ENCODE measurements at regions not wholly inside any gene's neighbourhood (a gene's known extent, or its start where the extent isn't known, plus 50 kb on each side); places are given as distances from the start of the nearest gene placed in this dataset.
A peak's percentile ranks its signal among the peaks of the same experiment; 100 is the strongest.
"Not testable (repeated sequence)": the region's sequence is repeated elsewhere in the genome, so short reads cannot be mapped to it uniquely, and the experiment has no call there.

DNA sequence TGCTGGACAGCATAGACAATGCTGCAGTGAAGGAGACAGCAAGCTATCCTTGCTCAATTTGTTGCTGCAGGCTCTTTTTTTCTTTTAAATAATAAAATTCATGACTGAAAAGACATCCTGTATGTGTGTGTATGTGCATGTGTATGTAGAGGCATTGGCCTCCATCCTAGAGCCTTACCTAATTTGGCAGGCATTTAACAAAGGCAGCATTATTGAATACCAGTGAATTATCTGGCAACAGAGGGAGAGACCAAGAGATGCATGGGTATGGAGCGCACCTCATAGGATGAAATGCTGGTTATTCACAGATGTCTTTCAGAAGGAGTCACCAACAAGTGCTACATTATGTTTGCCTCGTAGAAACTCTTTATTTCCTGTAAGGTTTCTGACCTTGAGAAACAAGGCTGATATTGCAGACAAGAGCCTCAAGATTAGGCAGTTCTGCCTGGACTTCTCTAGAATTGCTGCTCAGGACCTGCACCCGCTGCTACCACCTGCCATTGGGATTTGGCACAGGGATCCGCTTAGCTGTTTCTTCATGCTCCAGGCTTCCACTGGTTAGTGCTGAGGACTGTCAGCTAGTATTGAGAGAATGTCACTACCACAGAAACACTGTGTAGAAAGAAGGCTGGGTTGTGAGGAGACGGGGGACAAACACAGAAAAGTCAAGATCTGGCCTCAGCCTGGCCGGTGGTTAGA, 247.7 kb upstream of the RFX3 start:
- DNase-seq (ENCODE audit: low spot score): no peak

- no peak for DNase-seq (ENCODE audit: low spot score)
These were observed 243.8 kb upstream of the RFX3 start for GRCh38 chr9:3769646-3770045.

GRCh38 chr9:3768712-3769457, 243.1 kb upstream of the RFX3 start:
- no peak for DNase-seq (ENCODE audit: low spot score)

- DNase-seq (ENCODE audit: low spot score): no peak
These were observed 242.5 kb upstream of the RFX3 start for GRCh38 chr9:3768286-3768685.

- no peak for DNase-seq (ENCODE audit: low spot score)
These were observed 236.3 kb upstream of the RFX3 start for GRCh38 chr9:3762076-3762475.

- DNase-seq (ENCODE audit: low spot score): peak; percentile 6
These were observed 234.2 kb upstream of the RFX3 start for GRCh38 chr9:3760031-3760430.

DNA sequence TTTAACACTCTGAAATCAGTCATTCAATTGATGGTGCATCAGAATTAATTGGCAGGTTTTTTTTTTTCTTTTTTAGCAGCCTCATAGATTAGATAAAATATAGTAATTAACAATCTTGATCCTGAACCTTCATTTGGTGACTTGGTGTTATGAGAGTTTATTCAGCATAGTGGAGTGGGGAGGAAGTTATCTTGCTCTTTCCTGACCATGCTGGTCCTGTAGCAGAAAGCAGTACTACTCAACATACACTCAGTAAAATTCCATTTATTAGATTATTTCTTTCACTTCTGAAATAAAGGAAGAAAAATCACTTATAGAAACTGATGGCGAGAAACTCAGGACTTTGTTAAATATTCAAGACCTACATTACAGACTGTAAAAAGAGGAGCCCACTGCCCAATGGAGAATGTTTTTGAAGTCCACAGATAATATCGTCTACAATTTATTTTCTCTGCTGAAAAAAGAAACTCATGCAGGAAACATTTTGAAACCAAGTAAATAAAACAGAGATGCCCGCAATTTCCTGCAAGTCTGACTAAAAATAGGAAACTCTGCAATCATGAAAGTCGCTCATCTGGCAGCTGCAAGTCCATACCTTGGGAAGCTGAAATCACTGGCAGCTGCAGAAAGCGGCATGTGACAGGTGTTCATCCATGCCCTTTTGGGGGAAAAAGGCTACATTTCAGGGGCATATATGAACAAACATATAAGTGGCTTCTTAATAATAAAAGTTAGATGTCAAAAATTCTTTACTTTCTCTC, 233.2 kb upstream of the RFX3 start:
- DNase-seq (ENCODE audit: low spot score): peak; percentile 3

- DNase-seq (ENCODE audit: low spot score): no peak
These were observed 230.3 kb upstream of the RFX3 start for GRCh38 chr9:3756071-3756470.

DNA sequence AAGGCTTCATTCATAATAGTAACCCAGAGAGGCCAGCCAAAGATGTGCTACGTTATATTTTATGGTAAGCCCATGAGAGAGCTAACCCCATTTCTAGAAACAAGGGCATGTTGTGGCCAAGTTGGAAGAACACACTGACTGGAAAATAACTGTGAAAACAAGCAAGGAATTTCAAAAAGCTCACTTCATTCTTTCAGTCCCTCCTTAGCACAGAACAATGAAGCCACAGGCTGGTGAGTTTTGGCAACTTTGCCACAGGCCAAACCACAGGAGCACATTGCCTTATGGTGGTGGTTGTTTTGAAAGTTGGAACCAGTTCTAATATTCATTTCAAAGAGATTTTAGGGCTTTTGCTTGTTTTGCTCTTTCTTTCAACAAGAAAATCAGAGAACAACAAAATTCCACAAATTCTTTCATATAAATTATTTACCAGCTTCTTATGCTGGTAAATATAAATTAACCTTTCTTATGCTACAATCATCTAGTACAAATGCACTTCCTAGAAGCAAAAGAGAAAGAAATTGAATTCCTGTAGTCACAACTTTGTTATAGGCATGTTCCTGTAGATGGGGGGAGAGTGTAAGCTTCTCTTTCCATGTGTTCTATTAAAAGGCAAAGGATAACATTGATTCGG, 225.4 kb upstream of the RFX3 start:
- peak; percentile 38 for DNase-seq (ENCODE audit: low spot score)

GRCh38 chr9:3750321-3750720, 224.5 kb upstream of the RFX3 start:
- DNase-seq (ENCODE audit: low spot score): no peak

DNA sequence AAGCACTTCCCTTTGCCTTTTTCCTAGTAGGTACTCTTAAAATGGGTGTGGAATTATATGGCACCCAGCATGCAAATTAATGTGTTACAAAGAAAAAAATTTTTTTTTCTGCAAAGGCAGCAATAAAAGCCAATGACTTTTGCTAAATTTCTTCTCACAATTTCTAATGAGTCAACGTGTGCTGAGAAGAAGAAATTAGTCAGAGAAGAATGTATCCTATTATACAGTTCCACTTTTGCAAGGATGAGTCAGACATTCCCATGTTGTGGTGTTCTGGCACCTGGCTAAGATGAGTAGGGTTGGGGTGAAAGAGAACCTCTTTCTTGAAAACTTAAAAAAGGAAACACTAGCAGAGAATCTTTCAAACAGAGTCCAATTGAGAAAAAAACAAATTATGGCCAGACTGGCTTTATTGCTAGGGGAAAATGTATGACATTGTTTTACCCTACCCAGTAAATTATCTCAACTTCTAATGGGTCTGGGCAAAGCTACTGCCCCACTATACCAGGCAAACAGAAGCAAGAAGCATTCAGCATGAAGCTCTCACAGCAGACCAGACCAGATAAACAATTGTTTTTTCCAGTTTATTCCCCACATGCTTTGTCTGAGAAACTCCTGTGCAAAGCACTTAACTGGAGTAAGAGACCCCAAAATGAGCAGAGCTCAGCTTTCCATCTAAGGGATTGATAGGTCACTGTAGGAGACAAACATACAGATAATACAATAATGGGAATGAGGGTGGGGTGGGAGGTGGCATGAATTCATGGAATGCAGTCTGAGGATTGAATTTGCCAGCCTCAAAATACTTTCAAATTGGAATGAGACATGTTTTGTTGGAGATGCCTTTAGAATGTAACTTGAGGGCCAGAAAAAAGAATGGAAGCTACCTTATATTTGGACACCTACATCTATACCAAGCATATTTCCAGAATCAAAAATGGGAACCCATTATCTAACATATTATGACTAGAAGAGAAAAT, 220.8 kb upstream of the RFX3 start:
- peak; percentile 49 for DNase-seq (ENCODE audit: low spot score)

DNA sequence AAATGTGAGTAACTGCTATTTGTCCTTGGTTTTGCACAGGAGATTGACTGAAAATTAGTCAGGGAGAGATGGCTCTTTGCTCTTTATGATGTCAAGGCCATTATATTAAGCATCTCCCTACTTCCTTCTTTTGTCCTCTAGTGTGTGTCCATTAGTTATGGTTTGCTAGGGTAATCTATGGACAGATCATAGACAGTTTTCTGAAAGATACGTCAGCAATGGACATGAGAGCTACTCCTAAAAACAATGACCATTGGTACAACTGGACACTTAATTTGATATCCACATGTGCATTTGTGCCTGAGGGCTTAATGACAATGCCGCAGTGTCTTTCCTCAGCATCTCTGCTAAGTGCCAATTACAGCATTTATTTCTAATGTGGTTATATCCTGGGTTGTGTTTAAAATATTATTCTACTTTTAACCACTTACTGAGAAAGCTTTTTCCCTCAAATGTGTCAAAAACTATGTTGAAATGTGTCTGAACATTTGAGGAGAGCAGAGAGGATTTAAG, 218.2 kb upstream of the RFX3 start:
- no peak for DNase-seq (ENCODE audit: low spot score)

- DNase-seq (ENCODE audit: low spot score): no peak
These were observed 216.8 kb upstream of the RFX3 start for GRCh38 chr9:3742586-3742985.

DNA sequence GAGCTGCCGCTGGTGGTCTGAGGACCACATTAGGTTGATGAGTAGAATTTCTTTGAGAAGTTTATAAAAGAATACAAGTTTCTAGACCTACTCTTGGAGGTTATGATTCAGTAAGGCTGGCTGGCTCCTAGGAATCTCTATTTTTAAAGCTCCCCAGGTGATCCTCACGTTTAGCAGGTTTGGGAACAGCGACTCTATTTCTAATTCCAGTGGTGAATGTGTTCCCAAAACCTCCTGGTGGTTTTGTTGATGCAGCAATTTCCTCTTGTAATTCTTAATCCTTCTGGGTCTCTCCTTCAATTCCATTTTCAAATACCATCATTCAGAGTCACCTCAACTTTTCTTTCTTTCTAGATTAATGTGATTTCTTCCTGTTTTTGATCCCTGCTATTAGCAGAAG, 215.9 kb upstream of the RFX3 start:
- DNase-seq (ENCODE audit: low spot score): no peak

GRCh38 chr9:3740690-3741419, 215.1 kb upstream of the RFX3 start:
- DNase-seq (ENCODE audit: low spot score): no peak

DNA sequence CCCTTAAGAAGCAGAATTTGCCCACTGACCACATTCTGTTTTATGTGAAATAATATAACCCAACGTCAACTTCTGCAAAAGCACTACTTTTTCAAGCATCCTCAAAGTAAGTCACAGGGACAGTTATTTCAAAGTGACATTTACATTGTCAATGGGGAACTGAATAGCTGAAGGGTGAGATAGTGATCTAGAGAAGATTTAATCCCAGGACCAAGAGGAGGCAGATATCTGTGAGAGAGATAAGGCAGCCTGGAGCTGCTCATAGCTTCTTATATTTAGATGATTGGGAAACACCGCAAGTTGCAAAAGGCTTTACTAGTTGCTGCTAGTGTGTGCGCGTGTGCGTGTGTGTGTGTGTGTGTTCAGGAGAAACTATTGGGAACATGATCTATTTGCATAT, 210.4 kb upstream of the RFX3 start:
- no peak for DNase-seq (ENCODE audit: low spot score)

GRCh38 chr9:3735251-3735650, 209.4 kb upstream of the RFX3 start:
- DNase-seq (ENCODE audit: low spot score): no peak

DNA sequence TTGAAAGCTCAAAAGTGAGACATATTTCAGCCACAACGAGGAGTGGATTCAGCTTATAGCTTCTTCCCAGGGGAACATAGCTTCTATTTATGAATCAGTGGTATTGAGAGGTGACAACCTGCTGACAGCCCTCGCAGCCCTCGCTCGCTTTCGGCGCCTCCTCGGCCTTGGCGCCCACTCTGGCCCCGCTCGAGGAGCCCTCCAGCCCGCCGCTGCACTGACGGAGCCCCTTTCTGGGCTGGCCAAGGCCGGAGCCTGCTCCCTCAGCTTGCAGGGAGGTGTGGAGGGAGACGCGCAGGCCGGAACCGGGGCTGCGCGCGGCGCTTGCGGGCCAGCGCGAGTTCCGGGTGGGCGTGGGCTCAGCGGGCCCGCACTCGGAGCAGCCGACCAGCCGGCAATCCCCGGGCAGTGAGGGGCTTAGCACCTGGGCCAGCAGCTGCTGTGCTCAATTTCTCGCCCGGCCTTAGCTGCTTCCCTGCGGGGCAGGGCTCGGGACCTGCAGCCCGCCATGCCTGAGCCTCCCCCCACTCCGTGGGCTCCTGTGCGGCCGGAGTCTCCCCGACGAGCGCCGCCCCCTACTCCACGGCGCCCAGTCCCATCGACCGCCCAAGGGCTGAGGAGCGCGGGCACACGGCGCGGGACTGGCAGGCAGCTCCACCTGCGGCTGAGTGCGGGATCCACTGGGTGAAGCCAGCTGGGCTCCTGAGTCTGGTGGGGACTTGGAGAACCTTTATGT, 207.9 kb upstream of the RFX3 start:
- not testable (repeated sequence) for DNase-seq (ENCODE audit: low spot score)

- DNase-seq (ENCODE audit: low spot score): no peak
These were observed 207.2 kb upstream of the RFX3 start for GRCh38 chr9:3733039-3733408.
